Stimulated activated naive CD8-positive, alpha-beta T cell treated with anti-CD3 and anti-CD28 coated beads, Interleukin-15, amount 100 ng/mL, for 72 hours (primary cell): ENCODE measurements at regions not wholly inside any gene's neighbourhood (a gene's known extent, or its start where the extent isn't known, plus 50 kb on each side); places are given as distances from the start of the nearest gene placed in this dataset.

Source experiments
- ATAC-seq: fragments of 150-1000 bp; cut with Tn5 transposase; 2 replicates; pipeline ENCODE4 v1.10.0; 2021; ENCODE audit warnings: mild to moderate bottlenecking, moderate library complexity
- DNase-seq, 2 donors: peaks; one replicate each; pipeline ENCODE4 v3.0.0; 2021 to 2022
- H3K27ac Mint-ChIP-seq, 2 donors: one replicate each; pipeline ENCODE4 v1.8.0; 2022; ENCODE audit warnings: mild to moderate bottlenecking in 2 of 2, mixed read lengths in 2 of 2, moderate library complexity in 2 of 2
- H3K27me3 Mint-ChIP-seq: one replicate; pipeline ENCODE4 v1.8.0; 2022; ENCODE audit warnings: mixed read lengths
- H3K4me1 Mint-ChIP-seq: one replicate; pipeline ENCODE4 v1.8.0; 2022; ENCODE audit warnings: mild to moderate bottlenecking, mixed read lengths
- H3K4me3 Mint-ChIP-seq, 2 donors: one replicate each; pipeline ENCODE4 v1.8.0; 2022; ENCODE audit warnings: mild to moderate bottlenecking in 2 of 2, mixed read lengths in 2 of 2, moderate library complexity in 1 of 2
- H3K9me3 Mint-ChIP-seq, 2 donors: one replicate each; pipeline ENCODE4 v1.8.0; 2022; ENCODE audit warnings: mixed read lengths in 2 of 2

DNA sequence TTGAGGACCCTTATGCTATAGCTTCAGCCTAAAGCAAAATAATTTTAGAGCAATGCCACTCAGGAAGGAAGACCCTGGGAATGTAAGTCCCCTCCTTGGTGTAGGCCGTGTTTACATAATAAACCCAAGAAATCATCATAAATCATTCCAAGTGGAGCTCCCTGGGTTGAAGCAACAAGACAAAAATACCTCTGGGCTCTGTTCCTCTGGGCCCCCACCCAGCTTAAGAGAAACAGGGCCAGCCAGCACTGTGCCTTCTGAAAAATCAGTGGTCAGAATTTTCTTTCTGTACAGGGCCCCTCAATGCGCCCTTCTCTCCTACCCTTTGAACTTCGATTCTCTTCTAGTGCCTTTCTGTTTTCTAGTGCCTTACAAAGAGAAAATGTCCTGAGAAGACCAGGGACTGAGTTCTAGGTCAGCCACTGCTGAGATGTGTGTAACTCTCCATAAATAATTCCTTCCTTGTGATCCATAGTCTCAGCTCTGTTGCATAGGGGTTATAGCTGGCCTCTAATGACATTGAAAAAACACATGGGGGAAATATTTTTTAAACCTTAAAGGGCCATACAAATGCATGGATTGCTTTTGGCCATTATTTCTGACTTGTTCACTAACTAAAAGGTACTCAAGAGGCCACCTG, 101.0 kb downstream of the ADRB2 start:
- Mint-ChIP-seq H3K27ac (no peak overlapping the region), H3K4me1 (peaks cover 9% of the 10 kb centered on the region), H3K4me3 (no peak overlapping the region), H3K27me3 (peaks cover 14% of the 10 kb centered on the region), H3K9me3 (no peaks in the 10 kb centered on the region)
- DNase-seq (no peak), ATAC-seq (no peak)

DNA sequence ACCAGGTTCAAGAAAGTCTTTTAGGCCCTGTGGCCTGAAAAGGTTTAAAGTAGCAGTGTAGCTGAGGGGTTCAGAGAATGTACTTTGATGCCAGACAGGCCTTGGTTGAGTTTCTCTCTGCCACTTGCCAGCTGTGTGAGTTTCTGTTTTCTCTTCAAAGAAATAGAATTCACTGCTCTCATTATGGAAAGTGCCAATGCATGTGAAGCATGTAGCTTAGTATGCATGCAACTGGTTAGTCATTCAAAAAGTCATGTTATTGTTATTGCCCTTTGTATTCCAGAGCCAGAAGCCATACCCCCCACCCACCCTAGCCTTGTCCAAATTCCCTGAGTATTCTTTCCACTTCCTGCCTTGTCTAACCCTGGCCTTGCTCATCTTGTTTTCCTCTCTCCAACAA, 101.7 kb downstream of the ADRB2 start:
- no peak overlapping the region for H3K4me3 Mint-ChIP-seq
- H3K27ac Mint-ChIP-seq = no peak overlapping the region
- no peak for ATAC-seq
- DNase-seq = no peak
- H3K27me3 Mint-ChIP-seq = peaks cover 14% of the 10 kb centered on the region
- H3K4me1 Mint-ChIP-seq = peaks cover 2% of the 10 kb centered on the region
- no peaks in the 10 kb centered on the region for H3K9me3 Mint-ChIP-seq

DNA sequence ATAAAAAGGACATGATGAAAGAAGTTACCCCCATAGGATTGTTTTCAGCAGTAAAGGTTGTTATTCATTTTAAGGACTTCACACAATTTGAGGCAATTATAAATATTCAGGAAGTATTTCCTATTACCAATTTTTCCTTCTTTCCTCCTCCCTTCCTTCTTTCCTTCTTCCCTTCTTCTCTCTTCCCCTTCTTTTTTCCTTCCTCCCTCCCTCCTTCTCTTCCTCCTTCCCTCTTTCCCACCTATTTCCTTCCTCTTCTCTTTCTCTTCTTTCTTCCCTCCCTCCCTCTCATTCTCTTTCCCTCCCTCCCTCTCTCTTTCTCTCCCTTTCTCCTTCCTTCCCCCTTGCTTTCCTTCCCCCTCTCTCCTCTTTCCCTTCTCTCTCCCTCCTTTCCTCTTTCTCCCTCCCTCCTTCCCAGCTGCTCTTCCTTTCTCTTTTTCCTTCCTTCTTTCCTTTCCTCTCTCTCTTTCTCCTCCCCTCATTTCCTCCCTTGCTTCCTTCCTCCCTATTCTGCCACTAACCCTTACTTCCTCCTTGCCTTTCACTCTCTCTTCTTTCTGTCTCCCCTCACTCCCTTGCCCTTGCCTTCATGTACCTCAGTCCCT, 105.1 kb downstream of the ADRB2 start:
- peaks cover 23% of the 10 kb centered on the region for H3K27me3 Mint-ChIP-seq
- no peak for DNase-seq
- no peak overlapping the region for H3K4me3 Mint-ChIP-seq
- no peaks in the 10 kb centered on the region for H3K4me1 Mint-ChIP-seq
- no peak for ATAC-seq
- no peak overlapping the region for H3K27ac Mint-ChIP-seq
- no peaks in the 10 kb centered on the region for H3K9me3 Mint-ChIP-seq

DNA sequence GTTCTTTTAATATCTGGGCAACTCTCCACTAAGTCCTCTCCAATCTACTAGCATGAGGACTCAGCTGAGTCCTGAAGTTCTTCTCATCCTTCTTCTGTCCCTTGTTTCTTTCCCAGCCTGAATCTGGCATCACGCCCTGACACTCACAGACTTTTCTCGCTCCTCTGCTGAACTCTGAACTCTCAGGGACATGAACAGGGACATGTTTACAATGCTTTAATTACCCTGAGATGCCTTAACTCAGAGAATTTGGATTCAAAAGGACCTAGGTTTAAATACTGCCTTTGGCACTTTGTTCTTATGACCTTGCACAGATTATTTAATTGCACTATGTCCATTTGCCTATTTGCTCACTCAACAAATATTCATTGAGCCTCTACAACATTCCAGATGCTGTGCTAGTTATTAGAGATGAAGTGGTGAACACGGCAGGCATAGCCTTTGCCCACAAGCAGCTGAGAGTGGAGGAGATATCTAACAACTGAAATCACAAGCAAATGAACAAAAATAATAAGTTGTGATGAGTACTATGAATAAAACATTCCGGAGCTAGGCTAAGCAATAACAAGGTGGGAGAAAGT, 106.0 kb downstream of the ADRB2 start:
- DNase-seq (no peak), ATAC-seq (no peak)
- peak overlapping the region in 1 of 2 donors; percentile 79 for H3K27ac Mint-ChIP-seq
- H3K9me3 Mint-ChIP-seq = no peaks in the 10 kb centered on the region
- H3K4me1 Mint-ChIP-seq = no peaks in the 10 kb centered on the region
- H3K4me3 Mint-ChIP-seq = no peak overlapping the region
- peaks cover 23% of the 10 kb centered on the region for H3K27me3 Mint-ChIP-seq

DNA sequence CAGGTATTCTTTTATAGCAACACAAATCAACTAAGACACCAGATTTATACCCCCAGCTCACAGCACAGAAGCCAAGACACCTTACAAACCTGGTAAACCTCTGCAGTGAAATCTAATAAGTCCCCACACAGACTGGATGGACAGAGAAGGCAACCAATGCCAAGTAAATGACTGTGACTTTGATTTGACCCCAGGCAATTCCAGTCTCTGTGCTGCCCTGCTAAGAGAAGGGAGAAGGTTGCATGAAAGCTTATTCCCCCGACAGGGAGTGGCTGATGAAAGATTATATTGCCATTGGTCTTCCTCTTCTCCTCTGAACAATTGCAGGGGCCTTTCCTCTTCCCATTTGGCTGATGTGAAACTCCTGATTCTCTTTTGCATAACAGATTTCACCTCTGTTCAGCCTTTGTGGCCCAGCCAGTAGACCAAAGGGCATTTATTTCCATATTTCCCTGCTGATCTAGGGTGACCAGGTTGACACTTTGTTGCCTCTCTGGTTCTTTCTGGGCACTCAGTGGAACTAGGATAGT, 107.6 kb downstream of the ADRB2 start:
- H3K4me3 Mint-ChIP-seq = no peak overlapping the region
- no peaks in the 10 kb centered on the region for H3K4me1 Mint-ChIP-seq
- no peak for ATAC-seq
- H3K9me3 Mint-ChIP-seq = no peaks in the 10 kb centered on the region
- DNase-seq = no peak
- H3K27me3 Mint-ChIP-seq = peaks cover 29% of the 10 kb centered on the region
- no peak overlapping the region for H3K27ac Mint-ChIP-seq

DNA sequence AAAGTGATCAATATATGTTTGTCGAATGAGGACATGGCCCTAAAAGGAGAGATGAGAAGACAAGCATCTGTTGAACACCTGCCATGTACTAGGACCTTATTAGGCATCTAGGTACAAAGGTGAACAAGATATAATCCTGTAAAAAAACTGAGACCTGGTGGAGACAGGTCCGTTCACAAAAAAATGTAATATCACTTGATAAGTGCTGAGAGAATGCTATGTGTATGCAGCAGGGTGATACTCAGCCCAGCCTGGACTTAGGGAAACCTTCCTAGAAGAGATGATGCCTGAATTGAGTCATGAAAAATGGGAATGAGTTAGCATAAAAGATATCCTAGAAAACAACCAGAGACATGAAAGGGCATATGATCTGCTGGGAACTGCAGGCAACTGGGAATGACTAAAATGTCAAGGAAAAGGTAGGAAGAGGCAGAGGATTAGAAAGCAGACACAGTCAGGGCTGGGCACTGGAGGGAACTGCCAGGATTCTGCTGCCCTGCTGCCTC, 108.5 kb downstream of the ADRB2 start:
- no peaks in the 10 kb centered on the region for H3K9me3 Mint-ChIP-seq
- H3K27ac Mint-ChIP-seq = no peak overlapping the region
- H3K27me3 Mint-ChIP-seq = peaks cover 32% of the 10 kb centered on the region
- DNase-seq = no peak
- H3K4me3 Mint-ChIP-seq = no peak overlapping the region
- H3K4me1 Mint-ChIP-seq = no peaks in the 10 kb centered on the region
- ATAC-seq = no peak

DNA sequence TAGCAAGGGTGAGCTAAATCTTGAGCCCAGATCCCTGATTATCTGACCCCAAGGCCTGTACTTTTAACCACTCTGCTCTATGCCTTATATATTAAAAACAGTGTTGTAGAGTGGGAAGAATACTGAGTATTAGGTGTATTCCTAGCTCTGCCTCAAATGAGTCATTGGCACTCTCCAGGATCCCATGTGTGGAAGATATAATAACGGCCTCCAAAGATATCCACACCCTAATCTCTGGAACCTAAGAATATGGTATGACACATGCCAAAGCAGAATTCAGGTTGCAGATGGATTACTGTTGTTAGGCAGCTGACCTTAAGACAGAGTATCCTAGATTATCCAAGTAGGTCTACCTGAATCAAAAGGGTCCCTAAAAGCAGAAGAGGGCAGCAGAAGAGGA, 110.8 kb downstream of the ADRB2 start:
- no peak for ATAC-seq
- H3K9me3 Mint-ChIP-seq = no peaks in the 10 kb centered on the region
- H3K27me3 Mint-ChIP-seq = peaks cover 29% of the 10 kb centered on the region
- no peak overlapping the region for H3K4me3 Mint-ChIP-seq
- H3K27ac Mint-ChIP-seq = no peak overlapping the region
- no peaks in the 10 kb centered on the region for H3K4me1 Mint-ChIP-seq
- DNase-seq = no peak

DNA sequence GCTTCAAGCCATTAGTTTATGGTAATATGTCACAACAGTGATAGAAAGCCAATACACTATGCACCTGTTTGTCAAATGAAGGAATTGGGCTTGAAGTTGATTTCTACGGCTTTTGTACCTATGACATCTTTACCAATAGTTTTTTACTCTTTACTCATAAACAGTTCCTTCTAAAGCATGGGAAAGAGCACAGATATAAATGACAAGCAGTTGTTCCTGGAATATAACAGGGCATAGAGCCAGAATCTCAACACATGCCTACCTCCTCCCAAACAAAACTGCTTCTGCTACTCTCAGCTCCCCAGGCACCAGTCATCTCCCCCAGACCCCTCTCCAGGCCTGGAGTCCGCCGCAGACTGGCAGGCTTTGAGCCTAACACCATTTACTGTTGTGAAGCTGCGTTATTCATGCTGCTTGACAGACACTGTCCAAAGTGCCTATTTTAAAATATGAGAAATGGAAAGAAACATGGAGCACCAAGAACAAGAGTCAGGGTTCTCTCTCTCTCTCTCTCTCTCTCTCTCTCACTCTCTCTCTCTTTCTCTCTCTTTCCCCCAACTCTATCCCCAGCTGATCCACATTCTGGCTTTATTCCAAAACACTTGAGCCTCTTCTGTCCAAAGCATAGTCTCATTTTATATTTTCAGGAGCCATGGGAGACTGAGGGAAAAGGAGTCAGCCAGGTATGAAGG, 111.6 kb downstream of the ADRB2 start:
- Mint-ChIP-seq H3K9me3 (no peaks in the 10 kb centered on the region), H3K27me3 (peaks cover 25% of the 10 kb centered on the region), H3K4me1 (no peaks in the 10 kb centered on the region), H3K27ac (no peak overlapping the region), H3K4me3 (no peak overlapping the region)
- no peak for ATAC-seq
- DNase-seq = no peak

DNA sequence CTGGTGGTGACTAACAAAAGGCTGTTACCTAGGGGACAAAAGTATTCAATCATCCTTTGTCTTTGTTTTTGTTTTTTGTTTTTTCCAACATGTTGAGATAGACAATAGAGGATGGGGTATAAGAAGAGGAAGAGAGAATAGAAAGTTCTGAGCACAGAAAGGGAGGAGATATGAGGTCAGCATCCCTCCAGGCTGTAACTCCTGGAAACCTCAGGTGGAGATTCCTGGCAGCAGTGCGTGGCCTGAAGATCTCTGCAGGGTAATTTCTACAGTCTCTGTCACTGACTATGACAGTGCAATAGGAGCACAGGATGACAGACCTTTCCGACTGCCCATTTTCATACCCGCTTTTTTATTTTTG, 112.1 kb downstream of the ADRB2 start:
- DNase-seq = no peak
- H3K27me3 Mint-ChIP-seq = peaks cover 25% of the 10 kb centered on the region
- H3K4me3 Mint-ChIP-seq = no peak overlapping the region
- no peak for ATAC-seq
- H3K9me3 Mint-ChIP-seq = no peaks in the 10 kb centered on the region
- no peaks in the 10 kb centered on the region for H3K4me1 Mint-ChIP-seq
- no peak overlapping the region for H3K27ac Mint-ChIP-seq

DNA sequence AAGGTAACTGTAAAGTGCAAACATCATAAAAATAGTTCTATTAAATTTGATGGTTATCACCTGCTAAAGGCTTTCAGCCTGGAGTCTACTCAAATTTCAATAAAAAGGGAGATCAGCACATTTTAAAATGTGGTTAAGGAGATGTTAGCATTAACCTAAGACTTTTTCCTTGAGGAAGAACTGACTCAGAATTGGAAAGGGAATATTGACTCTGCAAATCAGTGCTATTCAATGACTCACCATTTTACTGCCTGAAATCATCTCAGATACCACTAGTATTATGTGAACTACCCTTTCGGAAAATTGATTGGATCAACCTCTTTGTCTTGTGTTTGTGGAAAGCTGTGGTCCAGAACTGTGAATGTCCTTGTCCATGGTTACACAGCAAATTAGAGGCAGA, 113.3 kb downstream of the ADRB2 start:
- ATAC-seq (no peak), DNase-seq (no peak)
- no peak overlapping the region for H3K4me3 Mint-ChIP-seq
- peaks cover 15% of the 10 kb centered on the region for H3K27me3 Mint-ChIP-seq
- no peaks in the 10 kb centered on the region for H3K4me1 Mint-ChIP-seq
- H3K9me3 Mint-ChIP-seq = no peaks in the 10 kb centered on the region
- no peak overlapping the region for H3K27ac Mint-ChIP-seq

DNA sequence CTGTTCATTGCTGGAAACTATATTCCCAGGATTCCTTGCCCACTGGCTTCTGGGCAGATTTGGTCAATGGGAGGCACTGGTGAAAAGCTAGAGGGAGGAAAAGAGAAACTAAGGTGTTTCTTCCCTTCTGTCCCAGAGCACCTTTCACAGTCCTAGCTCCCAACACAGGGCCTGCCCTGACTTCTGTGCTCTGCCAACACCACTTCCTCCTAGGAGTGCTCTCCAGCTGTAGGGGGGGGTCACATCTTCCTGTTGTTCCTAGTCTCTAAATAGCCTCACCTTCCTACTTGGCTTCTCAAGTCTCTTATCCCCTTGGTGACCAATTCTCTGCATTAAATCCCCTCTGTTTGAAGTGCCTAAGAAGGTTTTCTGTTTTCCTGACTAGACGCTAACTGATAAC, 115.4 kb downstream of the ADRB2 start:
- Mint-ChIP-seq H3K4me3 (no peak overlapping the region), H3K27me3 (peaks cover 15% of the 10 kb centered on the region), H3K27ac (no peak overlapping the region), H3K9me3 (no peaks in the 10 kb centered on the region), H3K4me1 (no peaks in the 10 kb centered on the region)
- ATAC-seq = no peak
- DNase-seq = no peak

DNA sequence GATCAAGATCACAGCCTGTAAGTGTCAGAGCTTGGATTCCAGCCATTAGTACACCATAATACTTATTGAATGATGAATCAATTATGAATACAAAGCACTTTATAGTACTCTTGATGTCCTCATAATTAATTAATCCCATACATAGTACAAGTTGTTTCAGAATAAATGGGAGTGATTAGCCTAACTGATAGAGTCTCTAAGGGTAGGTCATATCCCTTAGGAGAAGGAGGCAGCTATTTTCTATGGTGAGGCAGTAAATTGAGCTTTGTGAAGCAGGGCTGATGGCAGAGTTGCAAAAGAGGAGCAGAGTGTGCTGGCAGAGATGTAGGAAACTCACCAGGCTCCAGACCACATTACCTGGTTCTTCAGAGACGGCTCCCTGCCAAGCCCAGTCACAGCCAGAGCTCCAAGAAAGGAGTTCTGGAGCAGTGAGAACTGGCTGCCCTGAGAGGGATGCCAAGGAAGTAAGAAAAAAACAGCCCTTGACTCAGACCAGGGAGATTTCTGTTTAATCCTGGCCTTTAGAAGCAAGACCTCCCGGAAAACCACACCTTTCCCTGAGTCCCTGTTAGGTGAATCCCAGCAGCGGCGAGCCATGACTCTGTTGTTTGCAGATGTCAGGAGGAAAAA, 112.9 kb downstream of the SH3TC2 start:
- Mint-ChIP-seq H3K4me3 (no peak overlapping the region), H3K27ac (no peak overlapping the region), H3K27me3 (no peaks in the 10 kb centered on the region), H3K4me1 (no peaks in the 10 kb centered on the region), H3K9me3 (no peaks in the 10 kb centered on the region)
- ATAC-seq (no peak), DNase-seq (no peak)

DNA sequence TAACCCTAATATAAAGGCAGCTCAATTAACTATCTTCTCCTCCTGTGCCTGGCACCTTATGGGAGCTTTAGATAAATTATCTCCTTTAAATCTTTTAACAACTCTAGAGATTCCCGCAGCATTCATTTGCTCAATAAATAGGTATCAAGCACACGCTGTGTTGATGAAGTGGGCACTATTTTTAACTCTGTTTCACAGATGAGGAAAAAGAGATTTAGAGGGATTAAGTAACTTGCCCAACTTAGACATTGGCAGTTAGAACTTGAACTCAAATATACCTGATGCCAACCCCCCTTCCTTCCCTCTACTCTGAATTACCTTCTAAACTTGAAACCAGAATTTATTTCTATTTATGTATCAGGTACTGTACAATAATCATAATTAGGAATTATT, 112.4 kb downstream of the SH3TC2 start:
- Mint-ChIP-seq H3K9me3 (no peaks in the 10 kb centered on the region), H3K27me3 (no peaks in the 10 kb centered on the region), H3K4me3 (no peak overlapping the region), H3K27ac (no peak overlapping the region), H3K4me1 (no peaks in the 10 kb centered on the region)
- ATAC-seq (no peak), DNase-seq (no peak)

DNA sequence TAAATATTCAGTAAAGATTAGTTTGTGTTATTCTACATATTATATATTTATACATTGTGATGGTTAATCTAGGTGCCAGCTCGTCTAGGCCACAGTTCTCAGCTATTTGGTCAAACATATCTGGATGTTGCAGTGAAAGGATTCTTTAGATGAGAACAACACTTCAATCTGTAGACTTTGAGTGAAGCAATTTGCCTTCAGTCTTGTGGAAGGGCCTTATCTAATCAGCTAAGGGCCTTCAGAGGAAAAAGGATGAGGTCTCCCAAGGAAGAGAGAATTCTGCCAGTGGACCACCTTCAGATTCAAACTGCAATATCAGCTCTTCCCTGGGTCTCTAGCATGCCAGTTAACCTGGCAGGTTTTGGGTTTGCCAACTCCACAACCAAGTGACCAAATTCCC, 112.0 kb downstream of the SH3TC2 start:
- ATAC-seq (no peak), DNase-seq (no peak)
- no peaks in the 10 kb centered on the region for H3K4me1 Mint-ChIP-seq
- no peak overlapping the region for H3K27ac Mint-ChIP-seq
- no peak overlapping the region for H3K4me3 Mint-ChIP-seq
- H3K27me3 Mint-ChIP-seq = no peaks in the 10 kb centered on the region
- no peaks in the 10 kb centered on the region for H3K9me3 Mint-ChIP-seq

DNA sequence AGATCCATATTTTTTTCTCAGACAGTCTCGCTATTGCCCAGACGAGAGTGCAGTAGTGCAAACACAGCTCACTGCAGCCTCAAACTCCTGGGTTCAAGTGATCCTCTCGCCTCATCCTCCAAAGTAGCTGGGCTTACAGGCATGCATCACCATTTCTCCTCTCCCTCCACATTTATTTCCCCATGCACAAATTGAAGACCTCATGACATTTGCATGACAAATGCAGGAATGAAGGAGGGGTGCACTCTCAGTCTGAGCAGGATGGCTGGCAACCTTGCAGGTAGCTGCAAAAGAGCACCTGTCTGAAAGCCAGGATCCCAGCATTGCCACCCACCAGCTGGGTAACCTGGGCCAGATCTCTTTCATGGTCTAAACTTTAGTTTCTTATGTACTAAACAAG, 111.2 kb downstream of the SH3TC2 start:
- H3K4me1 Mint-ChIP-seq = no peaks in the 10 kb centered on the region
- no peak for ATAC-seq
- H3K27me3 Mint-ChIP-seq = no peaks in the 10 kb centered on the region
- DNase-seq = no peak
- no peaks in the 10 kb centered on the region for H3K9me3 Mint-ChIP-seq
- no peak overlapping the region for H3K4me3 Mint-ChIP-seq
- no peak overlapping the region for H3K27ac Mint-ChIP-seq
